Right forelimb (tissue), 1 donor: ENCODE measurements at regions not wholly inside any gene's neighbourhood (a gene's known extent, or its start where the extent isn't known, plus 50 kb on each side); places are given as distances from the start of the nearest gene placed in this dataset.

Experiments
- DNase-seq: peaks from one replicate; pipeline ENCODE4 v3.0.0-alpha.2; 2018

DNA sequence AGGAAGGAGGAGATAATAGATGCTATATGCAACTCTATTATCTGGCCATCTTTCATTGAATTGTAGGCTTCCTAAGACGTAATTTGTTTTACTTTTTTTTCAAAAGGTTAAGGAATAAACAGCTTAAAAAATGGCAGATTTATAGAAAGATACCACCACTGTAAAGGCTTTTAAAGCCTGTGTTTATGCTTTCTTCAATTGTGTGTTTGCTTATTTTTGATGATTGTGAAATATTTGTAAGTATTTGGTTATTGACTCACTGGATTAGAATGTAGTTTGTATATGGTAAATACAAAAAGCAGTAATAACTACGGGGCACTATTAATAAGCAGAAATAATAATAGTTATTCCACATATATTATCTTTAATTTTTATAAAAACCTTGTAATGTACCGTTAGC lies 437.9 kb downstream of the KLF5 start:
- DNase-seq: no peak

- DNase-seq: no peak
Observed at GRCh38 chr13:73492811-73493210, 434.0 kb downstream of the KLF5 start.

- no peak for DNase-seq
Observed at GRCh38 chr13:73482556-73482955, 423.8 kb downstream of the KLF5 start.

GRCh38 chr13:73481886-73482445 lies 423.2 kb downstream of the KLF5 start:
- DNase-seq: no peak

DNA sequence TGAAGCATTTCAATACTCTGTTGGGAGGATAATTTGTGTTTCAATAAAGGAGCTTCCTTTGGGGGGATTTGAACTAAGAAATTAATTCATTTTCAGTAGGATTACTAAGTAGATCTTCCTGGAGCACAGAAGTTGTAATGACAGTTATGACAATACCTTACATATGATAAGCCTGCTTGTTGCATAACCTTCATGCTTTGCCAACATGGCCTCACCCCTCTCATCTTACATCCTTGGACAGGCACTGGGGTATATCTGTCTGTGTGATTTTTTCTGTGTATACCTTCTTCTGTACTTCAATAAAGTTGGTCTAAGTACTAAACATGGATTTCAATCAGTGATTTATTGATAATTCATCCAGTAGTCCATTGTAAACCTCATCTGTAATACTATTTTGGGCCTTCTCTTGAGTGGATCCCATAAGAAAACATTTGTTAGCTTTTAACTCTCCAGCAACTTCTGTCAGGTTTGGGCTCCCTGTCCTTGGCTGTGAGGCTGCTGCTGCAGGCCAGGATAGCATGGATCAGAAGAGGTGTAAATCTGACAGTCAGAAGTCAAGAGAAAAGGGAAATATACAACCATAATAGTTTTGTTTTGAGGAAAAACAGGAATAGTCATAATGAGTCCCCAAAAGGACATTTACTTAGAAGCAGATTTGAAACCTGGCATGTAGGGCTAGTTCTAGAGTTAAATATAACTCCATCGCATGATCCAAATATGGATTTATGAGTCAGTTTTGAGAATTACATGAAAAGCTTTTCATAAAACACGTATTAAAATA lies 422.2 kb downstream of the KLF5 start:
- DNase-seq: no peak

DNA sequence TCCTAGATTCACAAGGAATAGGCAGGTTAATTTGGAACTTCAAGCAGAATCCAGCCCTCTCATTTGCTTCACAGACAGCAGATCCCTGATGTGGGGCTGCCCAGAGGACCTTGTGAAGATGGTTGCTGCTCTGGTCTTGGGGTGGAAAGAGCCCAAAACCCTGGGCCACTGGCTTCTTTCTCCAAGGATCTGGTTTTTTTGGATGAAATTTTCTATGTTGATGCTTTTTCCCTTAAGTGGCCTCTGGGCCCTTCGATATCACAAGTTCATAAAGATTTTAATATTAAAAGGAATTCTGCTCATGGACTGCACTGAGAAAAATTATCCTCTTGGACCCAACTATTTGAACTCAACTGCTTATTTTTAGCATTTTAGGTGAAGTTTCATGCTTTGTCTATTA lies 421.1 kb downstream of the KLF5 start:
- DNase-seq: no peak

DNA sequence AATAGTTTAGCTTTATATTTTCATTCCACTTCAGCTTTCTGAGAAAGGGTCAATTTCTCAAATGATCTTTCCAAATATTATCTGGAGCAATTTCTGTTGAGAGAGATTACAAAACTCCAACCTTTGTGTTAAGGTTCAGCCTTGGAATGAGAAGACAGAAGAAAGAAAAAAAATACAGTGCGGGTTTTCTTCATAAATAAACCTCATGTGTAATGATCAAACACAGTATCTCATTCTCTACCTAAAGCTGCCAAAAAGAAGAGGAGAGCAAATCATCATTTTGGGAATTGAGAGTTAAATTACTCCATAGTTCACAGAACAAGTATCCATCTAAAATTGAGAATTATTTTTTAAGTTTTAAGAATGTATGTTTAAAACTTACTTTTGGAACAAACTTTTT lies 420.5 kb downstream of the KLF5 start:
- no peak for DNase-seq

DNA sequence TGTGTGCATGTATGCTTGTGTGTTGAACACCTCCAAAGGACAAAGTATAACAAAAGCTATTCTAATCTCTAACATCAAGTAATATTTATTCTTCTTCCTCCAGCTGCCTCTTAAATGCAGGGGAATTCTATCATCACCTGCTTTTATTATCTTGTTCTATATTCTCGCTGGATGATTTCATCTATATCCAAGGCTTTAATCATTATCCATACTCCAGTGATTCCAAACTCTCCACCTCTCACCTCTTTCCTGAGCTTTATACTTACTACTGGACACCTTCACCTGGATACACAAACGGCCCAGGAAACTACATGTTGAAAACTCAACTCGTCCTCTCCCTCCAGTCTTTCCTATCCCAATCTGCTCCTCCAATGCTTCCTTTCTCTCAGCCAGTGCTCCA lies 418.6 kb downstream of the KLF5 start:
- no peak for DNase-seq

GRCh38 chr13:73473016-73473415 lies 414.2 kb downstream of the KLF5 start:
- DNase-seq: no peak

DNA sequence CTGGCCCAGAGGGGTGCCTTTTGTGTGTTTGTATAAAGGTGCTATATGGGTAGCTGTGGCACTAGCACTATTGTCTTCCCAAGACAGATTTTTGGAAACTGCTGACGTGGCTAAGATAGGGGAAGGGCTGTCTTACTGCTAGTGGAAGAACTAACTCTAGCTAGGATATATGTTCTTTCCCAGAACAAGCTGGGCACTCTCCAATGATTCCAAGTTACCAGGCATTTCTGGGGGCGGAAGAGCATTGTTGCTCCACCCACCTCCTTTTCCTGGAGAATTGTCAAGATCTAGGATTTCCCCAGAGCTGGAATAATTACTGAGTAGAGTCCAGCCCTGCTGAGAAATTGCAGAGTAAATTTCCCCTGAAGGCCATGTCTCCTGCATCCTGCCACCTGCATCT lies 408.3 kb downstream of the KLF5 start:
- no peak for DNase-seq

- no peak for DNase-seq
Observed at GRCh38 chr13:73466561-73466960, 407.8 kb downstream of the KLF5 start.

- DNase-seq: no peak
Observed at GRCh38 chr13:73465617-73465971, 406.8 kb downstream of the KLF5 start.

- DNase-seq: no peak
Observed at GRCh38 chr13:73464758-73465616, 406.2 kb downstream of the KLF5 start.

DNA sequence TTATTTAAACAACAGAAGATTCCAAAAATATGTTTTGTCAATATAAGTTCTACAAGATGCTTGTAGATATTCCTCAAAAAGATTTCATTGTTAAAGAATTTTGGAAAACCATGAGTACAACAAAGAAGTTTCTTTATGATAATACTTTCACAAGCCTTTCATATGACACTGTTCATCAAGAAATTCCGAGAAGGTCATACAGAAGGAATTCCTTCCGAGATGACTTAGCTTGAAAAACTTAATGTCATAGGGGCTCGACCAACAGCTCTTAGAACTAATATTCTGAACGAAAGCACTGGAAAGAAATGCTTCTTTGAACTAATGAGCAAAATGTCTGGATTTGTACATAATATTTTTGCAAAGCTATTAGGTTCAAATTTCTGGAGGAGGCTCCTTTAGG lies 403.4 kb downstream of the KLF5 start:
- no peak for DNase-seq

DNA sequence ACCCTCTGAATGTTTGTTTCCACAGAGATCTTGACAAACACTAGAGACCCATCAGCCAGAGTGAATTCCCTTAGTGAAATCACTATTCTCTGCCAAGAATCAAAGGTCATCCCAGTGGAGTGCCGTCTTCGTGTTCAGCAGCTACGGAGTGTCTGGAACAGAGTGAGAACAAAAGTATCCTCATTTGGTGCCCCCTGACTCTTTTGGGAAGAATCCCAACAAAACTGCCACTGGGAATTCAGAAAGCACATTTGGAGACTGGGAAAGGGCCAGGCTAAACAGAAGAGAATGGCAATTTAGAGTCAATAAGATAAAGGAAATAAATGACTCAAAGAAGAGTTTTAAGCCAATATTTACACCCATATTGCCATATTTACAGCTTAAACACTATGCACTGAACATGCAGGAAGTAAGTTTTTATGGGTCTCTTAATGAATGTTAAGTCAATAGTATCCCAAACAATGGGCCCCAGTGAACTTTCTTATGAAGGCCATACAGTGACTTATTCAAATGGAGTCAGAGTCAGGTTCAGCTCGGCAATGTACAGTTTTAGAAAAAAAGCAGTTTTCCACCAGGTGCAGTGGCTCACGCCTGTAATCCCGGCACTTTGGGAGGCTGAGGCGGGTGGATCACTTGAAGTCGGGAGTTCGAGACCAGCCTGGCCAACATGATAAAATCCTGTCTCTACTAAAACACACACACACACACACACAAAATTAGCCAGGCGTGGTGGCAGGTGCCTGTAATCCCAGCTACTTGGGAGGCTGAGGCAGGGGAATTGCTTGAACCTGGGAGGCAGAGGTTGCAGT lies 392.6 kb downstream of the KLF5 start:
- DNase-seq: no peak

GRCh38 chr13:73450583-73450982 lies 391.8 kb downstream of the KLF5 start:
- no peak for DNase-seq

DNA sequence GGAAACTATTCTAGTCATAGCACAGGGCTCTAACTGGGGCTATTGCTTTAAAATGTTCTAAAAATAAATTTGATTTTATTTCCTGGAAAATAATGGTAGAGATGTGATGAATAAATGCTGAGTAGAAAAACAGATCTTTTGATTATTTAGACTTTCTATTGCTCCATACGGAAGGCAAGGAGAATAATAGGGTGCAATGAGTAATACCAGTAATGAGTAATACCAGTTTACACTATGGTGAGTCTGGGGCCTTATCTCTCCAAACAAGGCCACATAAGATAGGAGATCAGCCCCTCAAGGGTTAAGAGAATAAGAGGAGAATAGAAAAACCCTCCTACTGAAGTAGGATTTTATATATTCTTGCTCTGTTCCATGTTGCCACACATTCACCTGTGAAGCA lies 390.4 kb downstream of the KLF5 start:
- DNase-seq: no peak

- no peak for DNase-seq
Observed at GRCh38 chr13:73440296-73440895, 381.6 kb downstream of the KLF5 start.

- DNase-seq: no peak
Observed at GRCh38 chr13:73433890-73434289, 375.1 kb downstream of the KLF5 start.

GRCh38 chr13:73433458-73433857 lies 374.7 kb downstream of the KLF5 start:
- DNase-seq: no peak

DNA sequence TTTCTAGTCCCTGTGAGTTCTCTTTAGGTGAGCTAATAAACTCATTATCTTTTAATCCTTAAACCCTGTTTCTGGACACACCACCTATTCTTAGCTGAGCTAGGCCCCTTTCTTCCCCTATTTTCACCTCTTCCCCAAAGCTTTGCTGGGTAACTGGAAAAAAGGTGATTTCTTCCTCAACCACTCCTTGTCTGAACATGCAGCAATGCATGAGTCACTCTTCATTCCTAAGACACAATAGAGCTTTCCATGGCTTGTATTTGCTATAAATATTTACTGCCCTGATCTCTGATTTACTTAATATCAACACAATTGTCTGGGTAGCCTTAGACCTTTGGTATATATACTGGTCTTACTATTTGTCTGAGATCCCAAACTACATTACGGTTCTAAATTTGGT lies 370.9 kb downstream of the KLF5 start:
- DNase-seq: no peak

GRCh38 chr13:73428706-73429105 lies 369.9 kb downstream of the KLF5 start:
- no peak for DNase-seq

GRCh38 chr13:73428137-73428536 lies 369.3 kb downstream of the KLF5 start:
- no peak for DNase-seq
